SIG-M5 treated with dmso at 0.1 percent for 504 hours (cell line): ENCODE measurements at regions not wholly inside any gene's neighbourhood (a gene's known extent, or its start where the extent isn't known, plus 50 kb on each side); places are given as distances from the start of the nearest gene placed in this dataset.

Source experiments
- DNase-seq: peaks from one replicate; lab custom pipeline; 2025; ENCODE audit not compliant: unreplicated experiment; lab: John Stamatoyannopoulos, UW

DNA sequence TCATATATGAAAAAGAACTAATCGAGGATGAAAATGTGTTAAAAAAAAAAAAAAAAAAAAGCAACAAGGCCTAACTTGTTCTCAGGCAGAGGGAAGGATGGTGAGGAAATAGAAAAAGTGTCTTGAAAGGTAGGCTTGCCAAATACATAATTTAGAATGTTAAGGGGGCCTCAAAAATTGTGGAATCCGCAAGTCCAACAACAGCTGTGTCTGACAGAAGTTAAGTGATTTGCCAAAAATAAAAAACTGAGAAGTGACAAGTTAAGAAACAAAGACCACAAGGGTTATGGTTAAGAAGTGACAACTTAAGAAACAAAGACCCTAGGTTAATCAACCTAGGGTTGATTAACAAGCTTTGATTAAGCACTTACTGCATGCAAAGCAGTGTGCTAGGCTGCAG is 110.6 kb downstream of the P2RY1 start:
- no peak for DNase-seq

DNA sequence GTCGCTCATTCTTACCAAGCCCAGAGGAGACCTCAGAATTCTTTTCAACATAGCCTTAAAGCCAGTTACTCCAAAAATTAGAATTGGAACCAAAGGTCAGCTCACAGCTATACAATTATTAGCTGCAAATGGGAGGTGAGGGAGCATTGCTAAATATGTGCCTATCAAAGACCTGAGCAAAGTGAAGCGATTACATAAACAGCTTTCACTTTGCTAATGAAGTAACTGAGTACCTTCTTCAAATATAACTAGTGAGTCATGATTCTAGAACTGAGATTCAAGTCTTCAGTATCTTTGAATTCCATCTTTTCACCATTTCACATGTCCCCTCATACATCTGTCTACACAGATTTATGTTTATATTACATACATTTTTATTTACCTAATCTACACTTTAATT is 122.6 kb downstream of the P2RY1 start:
- peak; percentile 18 for DNase-seq

- no peak for DNase-seq
These were observed 124.4 kb downstream of the P2RY1 start for GRCh38 chr3:152959307-152959706.

GRCh38 chr3:152960684-152961083 is 125.8 kb downstream of the P2RY1 start:
- DNase-seq, result no peak

DNA sequence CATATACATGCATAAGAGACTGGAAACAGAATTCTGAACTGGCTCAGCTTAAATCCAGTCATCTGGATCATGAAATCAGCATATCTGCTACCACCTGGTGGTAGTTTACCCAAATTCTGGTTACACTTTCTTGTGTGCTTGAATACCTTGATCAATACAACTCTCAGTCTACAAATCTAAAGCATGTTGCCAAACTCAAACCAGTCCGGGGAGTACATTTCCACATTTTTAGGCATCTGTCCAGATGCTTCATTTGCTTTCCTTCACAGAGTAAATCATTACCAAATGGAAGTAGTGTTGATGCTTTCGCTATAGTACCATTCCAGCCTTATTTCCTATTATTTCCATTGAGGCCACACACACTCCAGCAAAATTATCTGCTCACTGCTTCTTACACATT is 126.4 kb downstream of the P2RY1 start:
- DNase-seq, result peak; percentile 10

DNA sequence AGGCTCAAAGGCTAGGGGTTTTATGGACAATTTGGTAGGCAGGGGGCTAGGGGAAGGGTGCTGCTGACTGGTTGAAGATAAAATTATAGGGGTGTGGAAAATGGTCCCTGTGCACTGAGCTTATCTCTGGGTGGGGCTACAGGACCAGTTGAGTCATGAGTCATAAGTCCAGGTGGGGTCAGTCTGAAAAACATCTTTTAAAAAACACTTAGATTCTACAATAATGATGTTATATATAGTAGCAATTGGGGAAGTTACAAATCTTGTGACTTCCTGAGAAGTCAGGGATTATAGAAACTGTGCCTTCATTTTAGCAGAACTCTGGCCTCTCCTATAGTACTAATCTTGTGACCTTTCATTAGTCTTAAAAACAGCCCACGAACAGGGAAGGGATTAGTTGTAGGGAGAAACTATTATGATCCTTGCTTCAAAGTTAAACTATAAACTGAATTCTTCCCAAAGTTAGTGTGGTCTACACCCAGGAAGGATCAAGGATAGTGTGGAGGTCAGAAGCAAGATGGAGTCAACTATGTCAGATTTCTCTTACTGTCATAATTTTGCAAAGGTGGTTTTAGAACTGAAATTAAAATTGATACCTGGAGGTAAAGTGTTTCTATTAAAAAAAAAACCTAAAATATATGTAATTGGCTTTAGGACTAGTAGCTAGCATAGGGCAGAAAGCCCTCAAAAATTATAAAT is 130.1 kb downstream of the P2RY1 start:
- DNase-seq, result no peak

DNA sequence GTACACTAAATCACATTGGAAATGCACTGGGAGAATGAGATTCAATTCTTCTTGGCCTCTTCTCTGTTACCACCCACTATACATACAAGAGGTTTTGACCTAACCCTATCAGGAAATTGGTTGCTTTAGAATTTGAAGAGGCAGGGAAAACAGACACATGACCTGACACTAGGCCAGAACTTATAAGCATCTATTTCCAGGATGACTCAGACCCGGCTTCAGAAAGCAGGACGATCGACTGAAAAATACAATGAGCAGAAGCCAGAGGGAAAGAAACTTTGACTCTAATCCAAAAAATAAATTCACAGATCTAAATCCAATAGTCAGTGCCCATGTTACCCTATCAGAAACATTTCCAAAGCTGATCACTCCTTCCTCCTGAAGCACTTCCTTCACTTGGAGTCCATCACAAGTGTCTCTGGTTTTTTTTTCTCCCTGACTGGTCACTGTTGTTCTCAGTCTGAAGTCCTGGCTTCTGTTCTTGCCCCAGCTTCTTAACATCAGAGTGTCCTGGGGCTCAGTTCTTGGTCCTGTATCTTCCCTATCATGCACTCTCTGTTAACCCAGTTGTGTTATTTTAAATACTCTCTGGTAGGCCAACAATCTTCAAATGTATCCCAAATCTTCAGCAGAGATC is 133.6 kb downstream of the P2RY1 start:
- no peak for DNase-seq

- DNase-seq, result peak; percentile 50
These were observed 134.8 kb downstream of the P2RY1 start for GRCh38 chr3:152969557-152970300.

- DNase-seq, result no peak
These were observed 135.9 kb downstream of the P2RY1 start for GRCh38 chr3:152970851-152971250.

DNA sequence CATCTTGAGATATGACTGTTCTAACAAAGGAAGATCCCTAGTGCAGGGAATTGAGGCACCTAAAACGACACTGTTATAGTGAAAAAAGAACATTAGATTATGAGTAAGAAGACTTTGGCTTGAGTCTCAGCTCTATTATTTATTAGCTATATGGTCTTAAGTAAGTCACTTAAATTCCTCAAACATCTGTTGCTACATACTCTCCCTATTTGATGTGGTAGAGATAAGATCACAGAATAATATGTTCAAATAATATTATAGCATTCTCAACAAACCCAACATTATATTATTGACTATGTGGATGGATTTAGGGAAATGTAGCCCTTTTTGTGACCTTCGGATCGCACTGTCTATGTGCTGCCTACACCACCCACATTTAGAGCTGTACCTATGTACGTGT is 136.9 kb downstream of the P2RY1 start:
- no peak for DNase-seq

GRCh38 chr3:152973575-152973974 is 138.6 kb downstream of the P2RY1 start:
- DNase-seq, result no peak

DNA sequence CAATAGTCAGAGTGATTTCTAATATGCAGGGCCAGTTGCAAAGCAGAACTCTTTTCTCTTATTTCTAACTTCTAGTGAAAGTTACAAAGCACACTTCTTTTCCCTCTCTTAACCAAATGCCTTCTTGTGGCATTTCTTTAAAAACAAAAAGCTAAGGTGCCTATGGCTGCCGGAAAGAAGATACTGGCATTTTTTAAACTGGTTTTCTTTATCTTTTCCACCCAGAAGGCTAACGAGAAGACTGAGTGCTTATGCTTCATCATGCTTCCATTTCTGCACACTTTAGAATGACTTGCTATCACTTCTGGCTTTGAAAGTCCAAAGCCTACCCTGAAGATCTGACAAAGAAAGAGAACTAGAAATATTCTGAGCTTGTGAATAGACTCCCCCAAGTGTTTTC is 141.3 kb downstream of the P2RY1 start:
- no peak for DNase-seq

DNA sequence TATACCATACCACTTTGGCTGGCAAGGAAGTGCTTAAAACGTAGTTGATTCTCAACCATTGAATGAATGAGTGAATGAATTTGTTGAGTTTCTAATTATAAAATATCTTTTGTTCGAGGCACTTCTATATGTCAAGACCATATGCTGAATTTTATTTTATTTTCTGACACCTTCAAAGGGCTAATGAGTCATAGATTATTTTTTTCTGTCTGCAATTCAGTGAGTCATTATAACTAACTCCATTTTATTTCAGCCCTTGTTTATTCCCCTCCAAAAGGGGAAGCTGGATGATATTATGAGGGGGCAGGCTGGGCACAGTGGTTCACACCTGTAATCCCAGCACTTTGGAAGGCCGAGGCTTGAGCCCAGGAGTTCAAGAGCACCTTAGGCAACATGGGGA is 142.4 kb downstream of the P2RY1 start:
- no peak for DNase-seq

GRCh38 chr3:152978152-152978551 is 143.2 kb downstream of the P2RY1 start:
- DNase-seq, result no peak

DNA sequence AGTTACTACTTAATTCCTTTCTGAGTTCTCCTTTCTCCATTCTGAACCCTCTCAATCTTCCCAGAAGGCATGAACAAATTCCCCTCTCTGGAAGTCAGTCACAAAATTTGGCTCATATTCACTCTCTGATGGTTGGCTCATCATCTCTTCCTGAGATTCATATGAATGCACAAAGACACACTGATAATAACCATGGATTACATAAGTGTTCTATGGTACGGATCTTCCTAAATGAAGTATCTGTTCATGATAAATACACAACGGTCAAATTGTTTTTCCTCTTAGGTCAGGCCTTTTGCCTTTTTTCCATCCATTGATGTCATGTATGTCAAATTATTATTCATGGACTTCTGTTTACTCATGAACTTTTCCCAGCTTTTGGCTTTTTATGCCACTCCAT is 162.6 kb downstream of the P2RY1 start:
- DNase-seq, result no peak

- DNase-seq, result no peak
These were observed 163.4 kb upstream of the RAP2B start for GRCh38 chr3:152998591-152998990.

DNA sequence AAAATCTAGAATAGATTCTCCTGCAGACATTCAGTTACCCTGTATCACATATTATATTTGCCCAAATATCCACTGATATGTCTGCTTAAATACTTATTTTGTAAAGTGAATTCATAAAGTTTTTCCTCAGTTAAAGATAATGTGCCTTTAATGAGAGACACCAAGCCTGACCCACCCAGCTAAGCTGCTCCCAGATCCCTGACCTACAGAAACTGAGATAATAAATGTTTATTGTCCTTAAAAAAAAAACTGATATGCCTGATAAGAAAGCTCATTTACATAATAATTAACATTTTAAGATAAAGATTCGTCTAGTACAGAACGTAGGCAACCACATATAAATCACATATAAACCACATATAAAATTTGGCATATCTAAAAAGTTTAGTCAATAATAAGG is 161.7 kb upstream of the RAP2B start:
- DNase-seq, result no peak

- DNase-seq, result no peak
These were observed 160.6 kb upstream of the RAP2B start for GRCh38 chr3:153001210-153002078.

DNA sequence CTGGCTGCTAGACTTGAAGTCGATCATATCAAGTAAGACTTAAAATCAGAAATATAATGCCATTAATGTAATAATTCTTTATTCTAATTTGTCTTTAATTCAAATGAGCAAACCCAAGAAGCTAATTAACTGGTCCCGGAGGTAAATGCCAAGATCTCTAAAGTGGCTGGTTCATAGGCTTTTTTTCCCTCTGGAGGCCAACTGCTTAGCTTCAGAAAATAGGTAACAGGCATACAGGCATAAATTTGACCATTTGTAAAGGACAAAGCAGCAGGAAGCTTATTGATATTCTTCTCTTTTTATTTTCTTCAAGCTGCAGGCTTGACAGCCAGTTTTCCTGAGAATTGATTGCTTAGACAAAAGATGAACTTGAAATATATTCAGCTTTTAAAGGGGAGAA is 158.6 kb upstream of the RAP2B start:
- DNase-seq, result no peak

DNA sequence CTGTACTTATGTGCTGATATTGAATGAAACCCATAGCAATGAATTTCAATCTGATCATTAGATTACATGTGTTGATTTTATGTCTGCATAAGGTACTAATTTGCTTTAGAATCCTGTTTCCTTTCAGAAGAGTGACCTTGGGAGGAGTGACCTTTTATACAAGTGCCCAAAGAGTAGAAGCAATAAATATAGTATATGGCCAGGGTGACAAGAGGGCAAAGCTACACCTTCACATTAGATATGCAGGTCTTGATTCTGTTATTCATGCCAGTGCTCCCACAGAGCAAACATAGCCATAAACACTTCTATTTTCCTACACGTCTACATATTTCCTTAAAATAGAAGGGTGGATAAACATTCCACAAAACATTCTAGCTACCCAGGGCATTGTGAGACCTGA is 158.2 kb upstream of the RAP2B start:
- no peak for DNase-seq

- no peak for DNase-seq
These were observed 153.8 kb upstream of the RAP2B start for GRCh38 chr3:153008226-153008625.
